CD4-positive, alpha-beta T cell treated with Interleukin-17A for 1 hour (primary cell): ENCODE measurements at regions not wholly inside any gene's neighbourhood (a gene's known extent, or its start where the extent isn't known, plus 50 kb on each side); places are given as distances from the start of the nearest gene placed in this dataset.
"Not testable (repeated sequence)": the region's sequence is repeated elsewhere in the genome, so short reads cannot be mapped to it uniquely, and the experiment has no call there.

Source experiments
- DNase-seq: peaks from one replicate; pipeline ENCODE4 v3.0.0-alpha.2; 2020

GRCh38 chr7:79709574-79710409 is 256.3 kb upstream of the MAGI2 start:
- DNase-seq = no peak

- no peak for DNase-seq
Measured at GRCh38 chr7:79702116-79702515, 248.6 kb upstream of the MAGI2 start.

- no peak for DNase-seq
Measured at GRCh38 chr7:79692015-79692414, 238.5 kb upstream of the MAGI2 start.

GRCh38 chr7:79691074-79691473 is 237.6 kb upstream of the MAGI2 start:
- no peak for DNase-seq

- no peak for DNase-seq
Measured at GRCh38 chr7:79684384-79684783, 230.9 kb upstream of the MAGI2 start.

GRCh38 chr7:79683916-79684315 is 230.4 kb upstream of the MAGI2 start:
- no peak for DNase-seq

- DNase-seq = no peak
Measured at GRCh38 chr7:79683185-79683890, 229.9 kb upstream of the MAGI2 start.

- DNase-seq = no peak
Measured at GRCh38 chr7:79681454-79681853, 228.0 kb upstream of the MAGI2 start.

GRCh38 chr7:79673969-79674368 is 220.5 kb upstream of the MAGI2 start:
- DNase-seq = no peak

- DNase-seq = no peak
Measured at GRCh38 chr7:79673421-79673820, 220.0 kb upstream of the MAGI2 start.

- DNase-seq = no peak
Measured at GRCh38 chr7:79668292-79668691, 214.8 kb upstream of the MAGI2 start.

- DNase-seq = no peak
Measured at GRCh38 chr7:79666472-79666871, 213.0 kb upstream of the MAGI2 start.

GRCh38 chr7:79664884-79665676 is 211.6 kb upstream of the MAGI2 start:
- DNase-seq = no peak

- no peak for DNase-seq
Measured at GRCh38 chr7:79658304-79658703, 204.8 kb upstream of the MAGI2 start.

- DNase-seq = no peak
Measured at GRCh38 chr7:79653136-79653631, 199.7 kb upstream of the MAGI2 start.

GRCh38 chr7:79652619-79653018 is 199.2 kb upstream of the MAGI2 start:
- no peak for DNase-seq

GRCh38 chr7:79647711-79648110 is 194.2 kb upstream of the MAGI2 start:
- DNase-seq = no peak

- no peak for DNase-seq
Measured at GRCh38 chr7:79646278-79646677, 192.8 kb upstream of the MAGI2 start.

GRCh38 chr7:79636849-79637248 is 183.4 kb upstream of the MAGI2 start:
- no peak for DNase-seq

GRCh38 chr7:79625921-79626320 is 172.5 kb upstream of the MAGI2 start:
- DNase-seq = not testable (repeated sequence)

GRCh38 chr7:79624336-79624735 is 170.9 kb upstream of the MAGI2 start:
- no peak for DNase-seq

GRCh38 chr7:79622781-79623180 is 169.3 kb upstream of the MAGI2 start:
- DNase-seq = no peak

- DNase-seq = no peak
Measured at GRCh38 chr7:79620291-79620690, 166.8 kb upstream of the MAGI2 start.
